AG04450 (cell line): ENCODE measurements at regions not wholly inside any gene's neighbourhood (a gene's known extent, or its start where the extent isn't known, plus 50 kb on each side); places are given as distances from the start of the nearest gene placed in this dataset.

Experiments used
- CTCF ChIA-PET: fragments of 300-600, 350-600 bp; formaldehyde crosslinking; extraction: SDS; loops from one replicate; lab custom pipeline; 2022; ENCODE audit warnings: antibody characterized with exemption, inconsistent platforms; lab: Charles Lee
- POLR2A ChIA-PET: fragments of 350-600 bp; formaldehyde crosslinking; extraction: SDS; loops from one replicate; lab custom pipeline; 2021; ENCODE audit warnings: antibody characterized with exemption, inconsistent platforms; lab: Yijun Ruan, JAX
- DNase-seq: peaks from one replicate; pipeline ENCODE4 v3.0.0-alpha.2; 2011; ENCODE audit warnings: low read depth, low spot score
- H3K27ac ChIP-seq: one replicate; pipeline ENCODE4 v1.5.1; 2012; ENCODE audit warnings: low read depth, low read length, control low read depth
- H3K27me3 ChIP-seq: one replicate; pipeline ENCODE4 v1.6.0; 2012; ENCODE audit warnings: low read length; ENCODE audit not compliant: control insufficient read depth, insufficient read depth
- H3K4me3 ChIP-seq: 2 replicates; pipeline ENCODE4 v1.5.1; 2011; ENCODE audit warnings: mild to moderate bottlenecking, low read depth, low read length, control low read depth
- H3K9me3 ChIP-seq: 2 replicates; pipeline ENCODE4 v1.5.1; 2012; ENCODE audit warnings: low read length; ENCODE audit not compliant: control insufficient read depth, insufficient read depth
- CTCF ChIP-seq: IDR thresholded peaks from 2 replicates; pipeline ENCODE4 v1.5.1; 2011; ENCODE audit warnings: low read depth, low read length, control low read depth, inconsistent platforms

GRCh38 chr2:194927489-194927888 lies 729.5 kb upstream of the SLC39A10 start:
- CTCF ChIA-PET = no interaction called here
- Histone ChIP-seq H3K9me3 (no peaks in the 10 kb centered on the region), H3K4me3 (no peak overlapping the region), H3K27me3 (no peaks in the 10 kb centered on the region), H3K27ac (no peak overlapping the region)
- TF ChIP-seq CTCF = no peak
- POLR2A ChIA-PET = no interaction called here
- no peak for DNase-seq

GRCh38 chr2:194926873-194927272 lies 730.2 kb upstream of the SLC39A10 start:
- H3K9me3 ChIP-seq = no peaks in the 10 kb centered on the region
- ChIA-PET POLR2A (no interaction called here), CTCF (no interaction called here)
- TF ChIP-seq CTCF = no peak
- no peaks in the 10 kb centered on the region for H3K27me3 ChIP-seq
- DNase-seq = no peak
- no peak overlapping the region for H3K4me3 ChIP-seq
- H3K27ac ChIP-seq = no peak overlapping the region

GRCh38 chr2:194925742-194926141 lies 731.3 kb upstream of the SLC39A10 start:
- CTCF ChIA-PET = interaction anchor here (1.0 kb wide), 1 partner anchor 734 kb away, joined by 3 read pairs; no protein-coding TSS in a partner anchor
- DNase-seq = no peak
- H3K27ac ChIP-seq = no peak overlapping the region

GRCh38 chr2:194917519-194917918 lies 739.5 kb upstream of the SLC39A10 start:
- no peaks in the 10 kb centered on the region for H3K9me3 ChIP-seq

More at GRCh38 chr2:194925742-194926141, 731.3 kb upstream of the SLC39A10 start:
- H3K27me3 ChIP-seq = no peaks in the 10 kb centered on the region
- H3K9me3 ChIP-seq = no peaks in the 10 kb centered on the region
- POLR2A ChIA-PET = no interaction called here
- H3K4me3 ChIP-seq = no peak overlapping the region
- TF ChIP-seq CTCF = no peak

GRCh38 chr2:194915485-194915884 lies 741.5 kb upstream of the SLC39A10 start:
- ChIA-PET POLR2A (no interaction called here), CTCF (no interaction called here)
- no peak overlapping the region for H3K27ac ChIP-seq
- no peak for DNase-seq
- H3K9me3 ChIP-seq = no peaks in the 10 kb centered on the region
- H3K4me3 ChIP-seq = no peak overlapping the region
- TF ChIP-seq CTCF = no peak
- H3K27me3 ChIP-seq = no peaks in the 10 kb centered on the region

More at GRCh38 chr2:194917519-194917918, 739.5 kb upstream of the SLC39A10 start:
- no peak for DNase-seq
- Histone ChIP-seq H3K4me3 (no peak overlapping the region), H3K27me3 (no peaks in the 10 kb centered on the region), H3K27ac (no peak overlapping the region)
- no peak for TF ChIP-seq CTCF
- ChIA-PET CTCF (no interaction called here), POLR2A (no interaction called here)
